SK-N-SH (cell line): ENCODE measurements at regions not wholly inside any gene's neighbourhood (a gene's known extent, or its start where the extent isn't known, plus 50 kb on each side); places are given as distances from the start of the nearest gene placed in this dataset.
"Not testable (repeated sequence)": the region's sequence is repeated elsewhere in the genome, so short reads cannot be mapped to it uniquely, and the experiment has no call there.

Source experiments
- CTCF ChIP-seq: fragments of 200-600 bp; sonication (generic); IDR thresholded peaks from 2 replicates; pipeline ENCODE4 v1.6.1; 2017; ENCODE audit warnings: antibody characterized with exemption, mild to moderate bottlenecking, moderate library complexity
- EP300 ChIP-seq, 2 experiments: IDR thresholded peaks; 2 replicates each; pipeline versions ENCODE4 v1.4.0 to v1.6.1; 2012; ENCODE audit warnings: borderline replicate concordance in 1 of 2, low read depth in 1 of 2, low read length in 1 of 2
- NRF1 ChIP-seq: IDR thresholded peaks from 2 replicates; pipeline ENCODE4 v1.6.1; 2012; ENCODE audit warnings: low read depth, mild to moderate bottlenecking, low read length
- RAD21 ChIP-seq: IDR thresholded peaks from 2 replicates; pipeline ENCODE4 v1.6.1; 2012; ENCODE audit warnings: mild to moderate bottlenecking, low read length
- TAF1 ChIP-seq: IDR thresholded peaks from 2 replicates; pipeline ENCODE4 v1.6.1; 2012; ENCODE audit warnings: low read depth, mild to moderate bottlenecking, low read length, moderate library complexity, borderline replicate concordance

GRCh38 chr12:14242825-14243224 lies 122.7 kb upstream of the ATF7IP start:
- not testable (repeated sequence) for TF ChIP-seq CTCF; EP300 (IDR thresholded peaks at IDR 0.05; ENCODE audit: borderline replicate concordance in 1 of 2, low read depth in 1 of 2, low read length in 1 of 2); NRF1; TAF1; RAD21
